ENCODE measurements at regions not wholly inside any gene's neighbourhood (a gene's known extent, or its start where the extent isn't known, plus 50 kb on each side); places are given as distances from the start of the nearest gene placed in this dataset.

- no peak overlapping the region for H3K27ac ChIP-seq
- H3K9me3 ChIP-seq: peaks cover 0 to 5% of the 10 kb centered on the region in 2 donors
- no peaks in the 10 kb centered on the region for H3K36me3 ChIP-seq
- DNase-seq (ENCODE audit: low spot score in 2 of 2): no peak
- no peak overlapping the region for H3K4me3 ChIP-seq
- TF ChIP-seq CTCF (IDR thresholded peaks at IDR 0.05): no peak
- H3K4me1 ChIP-seq: no peaks in the 10 kb centered on the region
- intact Hi-C loops (cut with DNase I): no loop called here
- no peaks in the 10 kb centered on the region for H3K27me3 ChIP-seq
Measured at GRCh38 chr20:60070791-60071190, 112.6 kb downstream of the CDH26 start.

GRCh38 chr20:60071965-60072364, 113.7 kb downstream of the CDH26 start:
- DNase-seq (ENCODE audit: low spot score in 2 of 2): no peak
- Histone ChIP-seq H3K4me3 (no peak overlapping the region), H3K27ac (no peak overlapping the region), H3K27me3 (no peaks in the 10 kb centered on the region), H3K36me3 (no peaks in the 10 kb centered on the region), H3K9me3 (peaks cover 0 to 5% of the 10 kb centered on the region in 2 donors), H3K4me1 (no peaks in the 10 kb centered on the region)
- no peak for TF ChIP-seq CTCF (IDR thresholded peaks at IDR 0.05)
- intact Hi-C loops (cut with DNase I): no loop called here

- no peaks in the 10 kb centered on the region for H3K27me3 ChIP-seq
- intact Hi-C loops (cut with DNase I): no loop called here
Measured at GRCh38 chr20:60073086-60073485, 114.9 kb downstream of the CDH26 start.

GRCh38 chr20:60073504-60073903, 115.3 kb downstream of the CDH26 start:
- Histone ChIP-seq H3K27me3 (no peaks in the 10 kb centered on the region), H3K36me3 (no peaks in the 10 kb centered on the region), H3K27ac (no peak overlapping the region), H3K4me1 (no peaks in the 10 kb centered on the region), H3K9me3 (peaks cover 0 to 5% of the 10 kb centered on the region in 2 donors), H3K4me3 (no peak overlapping the region)
- intact Hi-C loops (cut with DNase I): no loop called here
- TF ChIP-seq CTCF (IDR thresholded peaks at IDR 0.05): no peak
- no peak for DNase-seq (ENCODE audit: low spot score in 2 of 2)

More at GRCh38 chr20:60073086-60073485, 114.9 kb downstream of the CDH26 start:
- DNase-seq (ENCODE audit: low spot score in 2 of 2): no peak
- peaks cover 0 to 5% of the 10 kb centered on the region in 2 donors for H3K9me3 ChIP-seq
- no peak overlapping the region for H3K27ac ChIP-seq
- no peaks in the 10 kb centered on the region for H3K36me3 ChIP-seq
- H3K4me3 ChIP-seq: no peak overlapping the region
- H3K4me1 ChIP-seq: no peaks in the 10 kb centered on the region
- no peak for TF ChIP-seq CTCF (IDR thresholded peaks at IDR 0.05)

- Histone ChIP-seq H3K9me3 (peaks cover 0 to 5% of the 10 kb centered on the region in 2 donors), H3K4me3 (no peak overlapping the region), H3K4me1 (no peaks in the 10 kb centered on the region), H3K27me3 (no peaks in the 10 kb centered on the region), H3K36me3 (no peaks in the 10 kb centered on the region), H3K27ac (no peak overlapping the region)
- intact Hi-C loops (cut with DNase I): no loop called here
- DNase-seq (ENCODE audit: low spot score in 2 of 2): no peak
- no peak for TF ChIP-seq CTCF (IDR thresholded peaks at IDR 0.05)
Measured at GRCh38 chr20:60074276-60074675, 116.1 kb downstream of the CDH26 start.

Measured in ascending aorta (tissue), 2 donors.